ENCODE measurements at regions not wholly inside any gene's neighbourhood (a gene's known extent, or its start where the extent isn't known, plus 50 kb on each side); places are given as distances from the start of the nearest gene placed in this dataset.

DNA sequence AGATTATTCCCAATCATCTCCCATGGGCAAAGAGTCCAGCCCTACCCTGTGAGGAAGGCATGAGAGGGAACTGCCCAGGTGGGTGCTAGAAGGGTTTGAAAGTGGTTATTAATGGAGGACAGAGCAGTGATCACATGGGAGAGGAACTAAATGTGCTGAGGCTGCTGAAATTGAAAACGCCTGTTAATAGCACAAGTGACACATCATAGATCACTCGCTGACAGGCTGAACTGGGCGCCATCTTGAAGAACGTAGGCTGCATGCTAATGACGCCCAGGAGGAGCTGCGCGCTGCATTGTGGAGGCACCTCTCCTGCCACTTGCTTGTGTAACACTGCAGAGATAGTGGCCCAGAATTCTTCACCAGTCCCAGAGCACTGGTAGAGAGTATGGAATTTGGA lies 182.9 kb downstream of the KCNA5 start:
- Histone ChIP-seq H3K9ac (no peak overlapping the region), H3K36me3 (replicated peaks in 1 of 2; ENCODE audit: control insufficient read depth in 1 of 2, insufficient read depth in 2 of 2, low read length in 1 of 2) (no peaks in the 10 kb centered on the region), H3K4me1 (ENCODE audit: control insufficient read depth in 1 of 2, insufficient read depth in 2 of 2, low read depth in 1 of 2, low read length in 1 of 2) (no peaks in the 10 kb centered on the region), H3K79me2 (ENCODE audit: insufficient read depth) (no peaks in the 10 kb centered on the region), H3K27me3 (ENCODE audit: insufficient read depth) (no peaks in the 10 kb centered on the region), H3K4me3 (ENCODE audit: low read depth in 2 of 2, low read length in 1 of 2) (no peak overlapping the region), H3K4me2 (no peak overlapping the region), H3K27ac (ENCODE audit: low read depth in 2 of 2, low read length in 1 of 2) (no peak overlapping the region), H3F3A (replicated peaks; ENCODE audit: insufficient read depth) (no peaks in the 10 kb centered on the region), H3K9me2 (no peaks in the 10 kb centered on the region), H2AFZ (ENCODE audit: low read depth) (no peak overlapping the region), H4K20me1 (ENCODE audit: insufficient read depth) (no peaks in the 10 kb centered on the region), H3K9me3 (no peaks in the 10 kb centered on the region)
- ChIA-PET POLR2A (no interaction called here), CTCF (no interaction called here)
- 81% methylated on average over 6 of the region's 7 CpGs for WGBS (ENCODE audit: low lambda C conversion rate)
- TF ChIP-seq TAF1 (IDR thresholded peaks at IDR 0.05; ENCODE audit: borderline replicate concordance, low read depth, low read length) (no peak), SIN3A (IDR thresholded peaks at IDR 0.05; ENCODE audit: borderline replicate concordance, low read depth, low read length) (no peak)
- no peak for DNase-seq

DNA sequence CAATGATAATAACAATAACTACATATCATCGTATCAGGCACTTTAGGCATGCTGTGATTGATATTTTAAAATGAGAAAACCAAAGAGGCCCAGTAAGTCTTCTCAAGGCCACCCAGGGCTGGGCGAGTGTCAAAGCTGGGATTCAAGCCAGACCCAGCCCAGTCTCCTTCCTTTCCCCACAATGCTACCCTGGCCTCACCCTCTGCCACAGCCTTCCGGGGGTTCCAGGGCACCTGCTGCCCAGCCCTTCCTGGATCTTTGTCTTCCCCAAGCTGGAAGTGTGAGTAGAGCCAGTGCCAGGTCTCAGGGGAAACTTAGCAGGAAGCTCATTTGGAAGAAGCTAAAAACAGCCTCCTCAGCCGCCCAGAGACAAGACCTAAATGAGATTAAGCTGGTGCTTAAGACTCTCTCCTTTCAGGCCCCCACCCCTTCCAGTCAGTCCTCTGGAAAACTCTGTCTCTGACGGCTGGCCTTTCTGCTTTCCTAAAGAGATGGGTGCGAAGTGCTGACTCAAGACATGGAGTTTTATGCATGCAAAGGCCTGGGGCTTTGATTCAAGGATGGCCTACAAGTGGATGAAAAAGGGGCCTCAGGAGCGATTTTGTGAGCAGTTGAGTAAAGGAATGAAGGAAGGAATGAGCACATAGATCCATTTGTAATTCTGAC lies 184.2 kb downstream of the KCNA5 start:
- TF ChIP-seq SIN3A (IDR thresholded peaks at IDR 0.05; ENCODE audit: borderline replicate concordance, low read depth, low read length) (no peak), YY1 (IDR thresholded peaks at IDR 0.05; ENCODE audit: low read depth) (no peak), JUND (IDR thresholded peaks at IDR 0.05) (no peak), NRF1 (IDR thresholded peaks at IDR 0.05; ENCODE audit: low read depth, low read length) (no peak), POLR2AphosphoS5 (IDR thresholded peaks at IDR 0.05; ENCODE audit: low read depth, low read length) (no peak), GABPA (IDR thresholded peaks at IDR 0.05; ENCODE audit: low read depth) (no peak), MAX (IDR thresholded peaks at IDR 0.05; ENCODE audit: low read depth) (no peak), EP300 (IDR thresholded peaks at IDR 0.05; ENCODE audit: borderline replicate concordance in 1 of 2, low read depth in 1 of 2, low read length in 1 of 2) (no peak), ELF1 (IDR thresholded peaks at IDR 0.05) (no peak), GATA2 (CRISPR knock-in tag; IDR thresholded peaks at IDR 0.05) (no peak), ZBTB33 (IDR thresholded peaks at IDR 0.05; ENCODE audit: borderline replicate concordance, low read depth) (no peak)
- TF ChIP-seq, protein P1, sequence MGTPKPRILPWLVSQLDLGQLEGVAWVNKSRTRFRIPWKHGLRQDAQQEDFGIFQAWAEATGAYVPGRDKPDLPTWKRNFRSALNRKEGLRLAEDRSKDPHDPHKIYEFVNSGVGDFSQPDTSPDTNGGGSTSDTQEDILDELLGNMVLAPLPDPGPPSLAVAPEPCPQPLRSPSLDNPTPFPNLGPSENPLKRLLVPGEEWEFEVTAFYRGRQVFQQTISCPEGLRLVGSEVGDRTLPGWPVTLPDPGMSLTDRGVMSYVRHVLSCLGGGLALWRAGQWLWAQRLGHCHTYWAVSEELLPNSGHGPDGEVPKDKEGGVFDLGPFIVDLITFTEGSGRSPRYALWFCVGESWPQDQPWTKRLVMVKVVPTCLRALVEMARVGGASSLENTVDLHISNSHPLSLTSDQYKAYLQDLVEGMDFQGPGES (IDR thresholded peaks at IDR 0.05; ENCODE audit: low read depth, low read length) = no peak
- TF ChIP-seq, protein P2, sequence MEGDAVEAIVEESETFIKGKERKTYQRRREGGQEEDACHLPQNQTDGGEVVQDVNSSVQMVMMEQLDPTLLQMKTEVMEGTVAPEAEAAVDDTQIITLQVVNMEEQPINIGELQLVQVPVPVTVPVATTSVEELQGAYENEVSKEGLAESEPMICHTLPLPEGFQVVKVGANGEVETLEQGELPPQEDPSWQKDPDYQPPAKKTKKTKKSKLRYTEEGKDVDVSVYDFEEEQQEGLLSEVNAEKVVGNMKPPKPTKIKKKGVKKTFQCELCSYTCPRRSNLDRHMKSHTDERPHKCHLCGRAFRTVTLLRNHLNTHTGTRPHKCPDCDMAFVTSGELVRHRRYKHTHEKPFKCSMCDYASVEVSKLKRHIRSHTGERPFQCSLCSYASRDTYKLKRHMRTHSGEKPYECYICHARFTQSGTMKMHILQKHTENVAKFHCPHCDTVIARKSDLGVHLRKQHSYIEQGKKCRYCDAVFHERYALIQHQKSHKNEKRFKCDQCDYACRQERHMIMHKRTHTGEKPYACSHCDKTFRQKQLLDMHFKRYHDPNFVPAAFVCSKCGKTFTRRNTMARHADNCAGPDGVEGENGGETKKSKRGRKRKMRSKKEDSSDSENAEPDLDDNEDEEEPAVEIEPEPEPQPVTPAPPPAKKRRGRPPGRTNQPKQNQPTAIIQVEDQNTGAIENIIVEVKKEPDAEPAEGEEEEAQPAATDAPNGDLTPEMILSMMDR (IDR thresholded peaks at IDR 0.05) = no peak
- TF ChIP-seq, protein P3, sequence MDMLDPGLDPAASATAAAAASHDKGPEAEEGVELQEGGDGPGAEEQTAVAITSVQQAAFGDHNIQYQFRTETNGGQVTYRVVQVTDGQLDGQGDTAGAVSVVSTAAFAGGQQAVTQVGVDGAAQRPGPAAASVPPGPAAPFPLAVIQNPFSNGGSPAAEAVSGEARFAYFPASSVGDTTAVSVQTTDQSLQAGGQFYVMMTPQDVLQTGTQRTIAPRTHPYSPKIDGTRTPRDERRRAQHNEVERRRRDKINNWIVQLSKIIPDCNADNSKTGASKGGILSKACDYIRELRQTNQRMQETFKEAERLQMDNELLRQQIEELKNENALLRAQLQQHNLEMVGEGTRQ (IDR thresholded peaks at IDR 0.05; ENCODE audit: borderline replicate concordance, low read depth, low read length) = no peak
- Histone ChIP-seq H3K27me3 (ENCODE audit: insufficient read depth) (no peaks in the 10 kb centered on the region), H3K9ac (no peak overlapping the region), H3K4me2 (no peak overlapping the region), H3K4me3 (ENCODE audit: low read depth in 2 of 2, low read length in 1 of 2) (no peak overlapping the region), H2AFZ (ENCODE audit: low read depth) (no peak overlapping the region), H4K20me1 (ENCODE audit: insufficient read depth) (no peaks in the 10 kb centered on the region), H3K4me1 (ENCODE audit: control insufficient read depth in 1 of 2, insufficient read depth in 2 of 2, low read depth in 1 of 2, low read length in 1 of 2) (no peaks in the 10 kb centered on the region; a peak in 1 of 4 replicates), H3K27ac (ENCODE audit: low read depth in 2 of 2, low read length in 1 of 2) (no peak overlapping the region), H3K9me2 (no peaks in the 10 kb centered on the region), H3F3A (replicated peaks; ENCODE audit: insufficient read depth) (no peaks in the 10 kb centered on the region), H3K36me3 (replicated peaks in 1 of 2; ENCODE audit: control insufficient read depth in 1 of 2, insufficient read depth in 2 of 2, low read length in 1 of 2) (no peaks in the 10 kb centered on the region), H3K79me2 (ENCODE audit: insufficient read depth) (no peaks in the 10 kb centered on the region), H3K9me3 (no peaks in the 10 kb centered on the region)
- ChIA-PET CTCF (no interaction called here), POLR2A (no interaction called here)
- WGBS (ENCODE audit: low lambda C conversion rate) = 50% methylated on average over 7 of the region's 7 CpGs
- no peak for DNase-seq
